ENCODE measurements at regions not wholly inside any gene's neighbourhood (a gene's known extent, or its start where the extent isn't known, plus 50 kb on each side); places are given as distances from the start of the nearest gene placed in this dataset.
"Not testable (repeated sequence)": the region's sequence is repeated elsewhere in the genome, so short reads cannot be mapped to it uniquely, and the experiment has no call there.

DNA sequence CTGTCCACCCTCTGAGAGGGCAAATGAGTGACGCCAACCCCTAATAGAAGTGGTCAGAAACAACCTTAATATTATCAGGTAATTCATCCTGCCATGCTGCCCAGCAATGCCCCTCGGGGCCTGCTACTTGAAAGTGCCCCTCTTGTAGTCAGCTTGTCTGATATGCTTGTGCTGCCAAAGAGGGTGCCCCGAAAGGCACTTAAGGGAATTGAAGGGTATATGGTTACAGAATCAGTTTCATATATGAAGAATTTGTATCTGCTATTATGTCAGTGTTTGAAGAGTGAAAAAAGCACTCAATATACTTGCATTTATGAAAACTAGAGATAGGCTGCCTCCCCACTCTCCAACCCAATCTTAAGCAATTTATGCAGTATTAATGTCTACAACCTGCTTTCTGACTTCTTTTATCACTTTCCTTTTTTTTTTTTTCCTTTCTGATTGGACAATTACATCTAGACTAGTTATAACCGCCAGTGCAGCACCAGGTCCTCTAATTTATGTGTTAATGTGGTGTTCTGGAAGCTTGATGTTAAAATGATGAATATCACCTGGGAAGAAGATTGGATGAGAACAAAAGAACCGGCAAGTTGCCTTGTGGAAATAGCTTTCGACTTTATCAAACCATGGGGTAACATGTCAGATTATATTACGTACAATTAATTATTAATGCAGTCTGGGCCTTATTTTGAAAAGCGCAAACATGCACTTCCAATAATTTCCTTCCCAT lies 646.9 kb upstream of the ACVR2A start:
- DNase-seq (ENCODE audit: low read depth in 3 of 3), result no peak

GRCh38 chr2:147182260-147182659 lies 662.6 kb upstream of the ACVR2A start:
- DNase-seq (ENCODE audit: low read depth in 3 of 3), result peak; percentile 12 to 44 (median 43)

DNA sequence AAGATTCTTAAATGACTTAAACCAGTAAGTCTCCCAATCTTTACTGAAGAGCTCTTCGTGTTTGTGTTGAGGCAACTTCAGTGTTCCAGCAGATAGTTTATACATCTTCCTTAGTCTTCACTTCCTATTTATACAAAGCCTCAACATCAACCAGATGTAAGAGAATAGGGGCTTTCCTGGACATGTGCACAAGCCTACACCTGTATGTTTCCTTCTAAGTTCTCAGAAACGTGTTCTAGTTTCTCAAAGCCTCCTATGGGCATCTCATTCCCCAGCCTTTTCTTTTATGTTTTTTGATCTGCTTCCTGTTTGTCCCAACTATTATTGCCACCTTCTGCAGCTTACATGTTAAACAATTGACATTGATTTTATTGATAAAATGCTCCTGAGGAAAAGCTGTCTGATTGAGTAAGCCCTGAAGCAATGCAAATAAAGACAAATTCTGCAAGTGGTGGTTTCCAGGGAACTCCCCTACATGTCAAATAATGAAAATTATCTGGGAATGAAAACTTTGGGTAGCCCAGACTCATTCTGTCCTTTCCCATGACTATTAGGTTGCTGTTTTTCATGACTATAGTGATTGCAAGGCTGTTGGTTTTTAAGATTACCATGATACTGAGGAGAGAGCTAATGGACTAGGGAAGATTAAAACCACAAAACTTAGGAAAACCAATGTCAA lies 663.3 kb upstream of the ACVR2A start:
- no peak for DNase-seq (ENCODE audit: low read depth in 3 of 3)

DNA sequence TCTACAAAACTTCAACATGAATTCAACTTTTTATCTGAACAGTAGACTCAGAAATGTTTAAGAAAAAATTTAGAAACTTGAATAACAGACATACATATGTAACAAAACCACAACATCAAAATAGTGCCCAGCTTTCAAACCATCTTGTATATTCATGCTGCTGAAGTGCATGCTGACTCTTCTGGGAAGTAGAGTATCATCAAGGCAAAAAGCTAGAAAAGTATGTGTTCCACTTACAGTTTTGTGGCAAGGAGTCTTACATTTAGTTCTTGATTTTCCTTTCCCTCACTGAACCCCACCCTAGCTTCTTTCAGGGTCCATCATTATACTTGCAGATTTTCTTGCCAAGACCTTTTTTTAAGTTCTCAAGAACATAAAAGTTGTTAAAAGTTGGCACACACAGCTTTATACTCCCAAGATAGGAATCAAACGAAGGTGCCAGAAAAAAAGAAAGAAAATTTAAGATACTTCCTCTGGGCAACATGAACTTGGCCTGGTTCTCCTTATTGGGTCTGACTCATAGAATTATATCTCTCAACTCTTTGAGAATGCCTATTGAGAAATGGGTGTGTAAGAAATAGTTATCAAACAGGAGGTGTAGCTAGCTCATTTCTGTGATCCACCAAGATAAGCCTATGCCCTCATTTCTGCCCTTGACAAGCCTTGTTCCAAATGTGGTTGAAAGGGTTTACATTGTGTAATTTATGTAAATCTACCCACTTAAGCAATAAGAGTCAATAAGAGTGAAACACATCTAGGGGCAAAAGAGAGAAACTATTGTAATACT lies 667.6 kb upstream of the ACVR2A start:
- DNase-seq (ENCODE audit: low read depth in 3 of 3), result no peak

DNA sequence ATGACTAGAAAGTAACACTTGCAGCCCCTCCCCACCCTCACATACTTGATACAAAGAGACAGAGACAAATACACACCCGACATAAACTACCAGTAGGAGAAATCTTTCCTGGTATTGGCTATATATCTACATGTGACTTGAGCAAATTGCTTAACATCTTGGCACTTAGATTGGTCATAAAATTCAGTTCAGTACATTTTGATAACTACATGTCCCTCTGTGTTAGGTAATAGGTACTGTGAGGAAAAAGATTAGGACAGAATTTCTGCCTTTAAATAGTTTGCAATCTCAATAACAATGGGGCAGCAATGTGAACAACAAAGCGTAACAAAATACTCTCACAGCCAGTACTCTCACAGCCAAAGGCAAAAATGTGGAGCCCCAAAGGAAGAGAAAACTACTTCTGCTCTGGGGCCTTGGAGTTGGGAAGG lies 670.0 kb upstream of the ACVR2A start:
- no peak for DNase-seq (ENCODE audit: low read depth in 3 of 3)

DNA sequence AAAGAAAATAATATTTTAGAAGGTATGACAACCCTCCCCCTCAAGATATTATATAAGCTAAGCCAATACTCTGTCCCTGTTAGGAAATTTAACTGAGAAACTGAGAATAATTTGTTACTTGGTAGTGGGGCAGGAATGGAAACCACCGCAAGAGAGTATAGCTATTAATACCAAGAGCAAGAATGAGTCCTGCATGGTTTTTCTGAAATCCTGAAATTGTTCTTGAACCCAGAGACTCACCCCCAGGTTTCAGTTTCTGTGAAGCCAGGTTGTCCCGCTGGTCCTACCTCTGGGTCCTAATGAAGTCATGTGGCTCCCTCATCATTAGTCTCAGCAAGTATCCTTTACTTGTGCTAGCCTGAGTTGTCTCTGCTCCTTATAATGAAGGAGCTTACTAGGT lies 671.0 kb upstream of the ACVR2A start:
- DNase-seq (ENCODE audit: low read depth in 3 of 3), result no peak

- DNase-seq (ENCODE audit: low read depth in 3 of 3), result no peak
Measured at GRCh38 chr2:147173189-147173581, 671.6 kb upstream of the ACVR2A start.

GRCh38 chr2:147172493-147173188 lies 672.2 kb upstream of the ACVR2A start:
- DNase-seq (ENCODE audit: low read depth in 3 of 3), result no peak

DNA sequence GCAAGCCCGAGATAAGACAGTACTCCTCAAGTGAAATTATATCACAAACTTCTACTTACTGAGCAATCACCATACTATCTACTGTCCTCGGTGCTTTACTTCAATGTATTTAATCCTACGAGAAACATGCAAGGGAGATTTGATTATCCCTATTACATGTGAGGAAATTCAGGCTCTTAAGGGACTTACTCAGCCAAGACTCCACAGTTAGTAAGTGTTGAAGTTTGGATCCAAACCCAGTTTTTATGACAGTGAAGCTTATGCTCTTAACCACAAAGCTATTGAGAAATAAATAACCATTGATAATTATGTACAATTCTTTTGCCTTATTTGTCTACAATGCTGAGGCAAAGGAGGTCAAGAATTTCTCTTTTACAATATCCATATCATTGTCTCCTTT lies 672.9 kb upstream of the ACVR2A start:
- DNase-seq (ENCODE audit: low read depth in 3 of 3), result no peak

GRCh38 chr2:147170932-147171331 lies 673.9 kb upstream of the ACVR2A start:
- no peak for DNase-seq (ENCODE audit: low read depth in 3 of 3)

GRCh38 chr2:147165697-147166382 lies 679.0 kb upstream of the ACVR2A start:
- no peak for DNase-seq (ENCODE audit: low read depth in 3 of 3)

GRCh38 chr2:147164563-147164962 lies 680.3 kb upstream of the ACVR2A start:
- DNase-seq (ENCODE audit: low read depth in 3 of 3), result no peak

GRCh38 chr2:147161746-147162145 lies 683.1 kb upstream of the ACVR2A start:
- no peak for DNase-seq (ENCODE audit: low read depth in 3 of 3)

DNA sequence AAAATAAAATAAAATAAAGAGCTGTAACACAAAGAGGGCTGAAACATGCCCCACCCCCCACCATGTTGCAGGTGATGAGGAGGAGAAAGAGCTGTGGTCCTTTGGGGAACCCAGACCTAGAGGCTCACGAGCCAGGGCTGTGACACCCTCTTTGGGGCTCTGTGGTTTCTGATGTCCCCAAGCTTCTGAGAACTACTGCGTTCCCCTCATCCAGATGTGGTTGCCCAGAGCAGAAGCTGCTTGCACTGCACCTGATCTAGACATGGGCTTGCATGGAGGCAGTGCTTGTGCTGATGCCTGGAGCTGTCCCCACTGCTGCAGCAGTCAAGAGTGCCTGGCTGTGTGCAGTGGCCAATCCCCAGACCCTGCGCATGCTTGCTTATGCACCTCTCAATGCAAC lies 687.9 kb upstream of the ACVR2A start:
- DNase-seq (ENCODE audit: low read depth in 3 of 3), result no peak

- no peak for DNase-seq (ENCODE audit: low read depth in 3 of 3)
Measured at GRCh38 chr2:147150241-147150635, 694.6 kb upstream of the ACVR2A start.

- DNase-seq (ENCODE audit: low read depth in 3 of 3), result no peak
Measured at GRCh38 chr2:147149575-147150240, 695.1 kb upstream of the ACVR2A start.

DNA sequence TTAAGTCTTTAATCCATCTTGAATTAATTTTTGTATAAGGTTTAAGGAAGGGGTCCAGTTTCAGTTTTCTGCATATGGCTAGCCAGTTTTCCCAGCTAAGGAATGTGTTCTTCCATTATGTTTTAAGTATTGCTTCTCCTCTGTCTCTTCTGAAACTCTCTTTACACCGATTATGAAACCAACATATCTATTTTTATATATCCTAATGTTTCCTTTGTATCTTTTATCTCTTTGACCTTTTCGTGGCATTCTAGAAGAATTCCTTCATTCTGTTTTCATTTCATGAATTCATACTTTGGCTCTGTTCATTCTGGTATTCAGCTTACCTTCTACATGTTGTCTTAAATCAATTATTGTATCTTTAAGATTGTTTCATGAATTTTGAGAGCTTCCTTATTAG lies 697.0 kb upstream of the ACVR2A start:
- DNase-seq (ENCODE audit: low read depth in 3 of 3), result no peak

DNA sequence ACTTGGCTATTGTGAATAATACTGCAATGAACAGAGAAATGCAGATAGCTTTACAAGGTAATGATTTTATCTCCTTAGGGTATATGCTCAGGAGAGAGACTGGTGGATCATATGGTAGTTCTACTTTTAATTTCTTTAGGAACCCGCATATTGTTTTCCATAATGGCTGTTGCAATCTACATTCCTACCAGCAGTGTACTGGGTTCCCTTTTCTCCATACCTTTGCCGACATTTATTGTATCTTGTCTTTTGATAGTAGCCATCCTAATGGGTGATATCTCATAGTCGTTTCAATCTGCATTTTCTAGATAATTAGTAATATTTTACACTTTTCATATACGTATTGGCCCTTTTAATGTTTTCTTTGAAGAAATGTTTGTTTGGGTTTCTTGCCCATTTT lies 702.9 kb upstream of the ACVR2A start:
- no peak for DNase-seq (ENCODE audit: low read depth in 3 of 3)

DNA sequence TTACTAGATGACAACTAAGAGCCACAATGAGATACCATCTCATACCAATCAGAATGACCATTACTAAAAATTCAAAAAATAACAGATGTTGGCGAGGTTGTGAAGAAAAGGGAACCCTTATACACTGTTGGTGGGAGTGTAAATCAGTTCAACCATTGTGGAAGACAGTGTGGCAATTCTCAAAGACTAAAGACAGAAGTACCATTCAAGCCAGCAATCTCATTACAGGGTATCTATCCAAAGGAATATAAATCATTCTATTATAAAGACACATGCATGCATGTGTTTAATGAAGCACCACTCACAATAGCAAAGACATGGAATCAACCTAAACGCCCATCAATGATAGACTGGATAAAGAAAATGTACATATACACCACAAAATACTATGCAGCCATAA lies 705.1 kb upstream of the ACVR2A start:
- DNase-seq (ENCODE audit: low read depth in 3 of 3), result not testable (repeated sequence)

DNA sequence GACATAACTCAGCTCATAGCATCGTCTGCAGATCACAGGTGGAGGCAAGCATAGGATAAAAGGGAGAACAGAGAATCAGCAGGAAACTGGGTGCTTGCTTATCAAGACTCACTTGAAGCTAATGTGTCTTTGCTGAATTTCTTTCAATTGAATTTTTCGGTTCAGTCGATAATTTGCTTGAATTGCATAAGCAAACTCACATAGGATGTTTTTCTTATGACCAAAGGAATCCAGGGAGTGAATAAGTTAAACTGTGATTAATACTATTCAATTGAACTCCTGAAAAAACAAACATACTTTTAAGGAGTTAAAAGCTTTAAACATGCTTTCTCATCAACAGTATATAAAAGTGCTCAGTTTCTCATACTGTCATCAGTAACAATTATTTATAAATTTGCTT lies 707.1 kb upstream of the ACVR2A start:
- no peak for DNase-seq (ENCODE audit: low read depth in 3 of 3)

DNA sequence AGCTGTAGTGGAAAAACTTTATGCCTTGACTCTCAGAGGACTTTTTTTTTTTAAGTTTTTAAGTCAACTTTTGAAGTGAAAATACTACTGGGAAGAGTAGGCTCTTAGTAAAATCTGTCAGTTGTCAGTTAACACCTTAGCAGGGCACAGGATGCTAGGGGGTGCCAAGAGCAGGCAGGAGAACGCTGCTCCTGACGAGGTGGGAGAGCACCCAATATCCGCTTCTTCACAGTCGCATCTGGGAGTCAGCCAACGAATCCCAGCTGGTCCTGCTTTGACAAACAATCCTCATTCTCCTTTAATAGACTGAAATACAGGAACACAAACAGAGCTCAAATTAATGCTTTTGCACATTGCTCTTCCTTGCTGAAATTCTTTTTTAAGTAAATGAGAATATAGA lies 709.5 kb upstream of the ACVR2A start:
- DNase-seq (ENCODE audit: low read depth in 3 of 3), result no peak
